GM23338 (cell line): ENCODE measurements at regions not wholly inside any gene's neighbourhood (a gene's known extent, or its start where the extent isn't known, plus 50 kb on each side); places are given as distances from the start of the nearest gene placed in this dataset.

ENCODE experiments used
- ATAC-seq: fragments of 200-7000 bp; cut with Tn5 transposase; 3 replicates; pipeline ENCODE4 v1.9.1; 2020
- DNase-seq: peaks from one replicate; pipeline ENCODE4 v3.0.0-alpha.2; 2015; ENCODE audit warnings: low spot score
- H2AFZ ChIP-seq: fragments of 200-600 bp; sonication (generic); 2 replicates; pipeline ENCODE4 v1.8.0; 2016; ENCODE audit warnings: antibody characterized with exemption, mild to moderate bottlenecking, moderate library complexity
- H3F3A ChIP-seq: fragments of 200-600 bp; sonication (generic); replicated peaks from 2 replicates; pipeline ENCODE4 v1.8.0; 2017; ENCODE audit warnings: antibody characterized with exemption, mixed run types, low read depth
- H3K27ac ChIP-seq: fragments of 200-600 bp; sonication (generic); 2 replicates; pipeline ENCODE4 v1.6.1; 2016; ENCODE audit warnings: low read depth
- H3K27me3 ChIP-seq: fragments of 200-600 bp; sonication (generic); 2 replicates; pipeline ENCODE4 v1.8.0; 2016; ENCODE audit warnings: mild to moderate bottlenecking, mixed run types, moderate library complexity; ENCODE audit not compliant: insufficient read depth
- H3K36me3 ChIP-seq: fragments of 200-600 bp; sonication (generic); 2 replicates; pipeline ENCODE4 v1.8.0; 2016; ENCODE audit warnings: mild to moderate bottlenecking; ENCODE audit not compliant: insufficient read depth
- H3K4me1 ChIP-seq: fragments of 200-600 bp; sonication (generic); 2 replicates; pipeline ENCODE4 v1.8.0; 2016; ENCODE audit warnings: mild to moderate bottlenecking, moderate library complexity; ENCODE audit not compliant: insufficient read depth
- H3K4me2 ChIP-seq: fragments of 200-600 bp; sonication (generic); 2 replicates; pipeline ENCODE4 v1.7.1; 2017; ENCODE audit warnings: mixed run types
- H3K4me3 ChIP-seq: fragments of 200-600 bp; sonication (generic); 2 replicates; pipeline ENCODE4 v1.6.1; 2016; ENCODE audit warnings: mixed run types
- H3K79me2 ChIP-seq: fragments of 200-600 bp; sonication (generic); replicated peaks from 2 replicates; pipeline ENCODE4 v1.8.0; 2017; ENCODE audit warnings: mild to moderate bottlenecking; ENCODE audit not compliant: insufficient read depth
- H3K9me2 ChIP-seq: fragments of 200-600 bp; sonication (generic); 2 replicates; pipeline ENCODE4 v1.8.0; 2017; ENCODE audit not compliant: insufficient read depth
- H4K20me1 ChIP-seq: fragments of 200-600 bp; sonication (generic); replicated peaks from 2 replicates; pipeline ENCODE4 v1.8.0; 2017; ENCODE audit warnings: mild to moderate bottlenecking; ENCODE audit not compliant: insufficient read depth
- H3K27ac Mint-ChIP-seq: 2 replicates; pipeline ENCODE4 v1.8.0; 2020; ENCODE audit warnings: inconsistent platforms, mild to moderate bottlenecking, moderate library complexity, mixed read lengths
- H3K27me3 Mint-ChIP-seq: 3 replicates; pipeline ENCODE4 v1.8.0; 2022; ENCODE audit warnings: low read depth, mild to moderate bottlenecking, moderate library complexity, mixed read lengths, inconsistent platforms; ENCODE audit not compliant: insufficient read depth, poor library complexity
- H3K36me3 Mint-ChIP-seq: 3 replicates; pipeline ENCODE4 v1.8.0; 2021; ENCODE audit warnings: low read depth, mild to moderate bottlenecking, inconsistent platforms, moderate library complexity, mixed read lengths
- H3K4me1 Mint-ChIP-seq: 3 replicates; pipeline ENCODE4 v1.8.0; 2020; ENCODE audit warnings: mild to moderate bottlenecking, inconsistent platforms, mixed read lengths
- H3K4me3 Mint-ChIP-seq: 3 replicates; pipeline ENCODE4 v1.8.0; 2021; ENCODE audit warnings: moderate library complexity, mild to moderate bottlenecking, inconsistent platforms, mixed read lengths
- H3K9me3 Mint-ChIP-seq: 3 replicates; pipeline ENCODE4 v1.8.0; 2020; ENCODE audit warnings: moderate library complexity, mild to moderate bottlenecking, inconsistent platforms, mixed read lengths
- CREB1 ChIP-seq: fragments of 250-450 bp; sonication (Bioruptor Pico); IDR thresholded peaks from 2 replicates; pipeline ENCODE4 v1.5.0; 2020; ENCODE audit warnings: low read depth, mild to moderate bottlenecking, moderate library complexity
- EZH2 ChIP-seq: fragments of 200-600 bp; sonication (generic); IDR thresholded peaks from one replicate; pipeline ENCODE4 v1.8.0; 2017; ENCODE audit warnings: antibody characterized with exemption, mild to moderate bottlenecking, low read depth; ENCODE audit not compliant: unreplicated experiment
- EZH2phosphoT487 ChIP-seq: fragments of 200-600 bp; sonication (generic); IDR thresholded peaks from one replicate; pipeline ENCODE4 v1.8.1; 2018; ENCODE audit warnings: antibody characterized with exemption; ENCODE audit not compliant: unreplicated experiment
- NANOG ChIP-seq: IDR thresholded peaks from 2 replicates; pipeline ENCODE4 v1.6.1; 2016; ENCODE audit warnings: antibody characterized with exemption, borderline replicate concordance
- POLR2AphosphoS5 ChIP-seq: IDR thresholded peaks from 2 replicates; pipeline ENCODE4 v1.6.1; 2016; ENCODE audit warnings: antibody characterized with exemption, low read depth
- ZNF114 ChIP-seq: fragments of 250-450 bp; sonication (Bioruptor Pico); IDR thresholded peaks from 2 replicates; pipeline ENCODE4 v1.5.0; 2020; ENCODE audit warnings: mild to moderate bottlenecking, moderate library complexity
- ZNF331 ChIP-seq: fragments of 250-450 bp; sonication (Bioruptor Pico); IDR thresholded peaks from 2 replicates; pipeline ENCODE4 v1.5.0; 2020; ENCODE audit warnings: low read depth, mild to moderate bottlenecking, moderate library complexity
- ZNF462 ChIP-seq: fragments of 250-450 bp; sonication (Bioruptor Pico); IDR thresholded peaks from 2 replicates; pipeline ENCODE4 v1.5.0; 2020; ENCODE audit warnings: mild to moderate bottlenecking, moderate library complexity

- TF ChIP-seq ZNF462 (CRISPR knock-in tag) (no peak), CREB1 (CRISPR knock-in tag) (no peak)
Observed at GRCh38 chr16:85510041-85510659, 103.0 kb upstream of the GSE1 start (continued).

- no peak overlapping the region for H3K27ac Mint-ChIP-seq
- H3K36me3 ChIP-seq = no peaks in the 10 kb centered on the region
- TF ChIP-seq EZH2phosphoT487 (no peak), ZNF331 (no peak), EZH2 (no peak), POLR2AphosphoS5 (no peak), ZNF462 (CRISPR knock-in tag) (no peak), ZNF114 (CRISPR knock-in tag) (no peak), NANOG (no peak), CREB1 (CRISPR knock-in tag) (no peak)
Observed at GRCh38 chr16:85511938-85512807, 100.9 kb upstream of the GSE1 start.

More at GRCh38 chr16:85511938-85512807, 100.9 kb upstream of the GSE1 start:
- H3K9me2 ChIP-seq = no peaks in the 10 kb centered on the region
- H2AFZ ChIP-seq = no peak overlapping the region
- no peaks in the 10 kb centered on the region for H3K79me2 ChIP-seq
- no peak overlapping the region for H3K4me3 ChIP-seq
- H3K27me3 Mint-ChIP-seq = peaks cover 23% of the 10 kb centered on the region
- no peaks in the 10 kb centered on the region; the same call in 2 of the 3 replicates for H3K36me3 Mint-ChIP-seq
- no peak overlapping the region for H3K4me3 Mint-ChIP-seq
- no peak for DNase-seq
- no peak overlapping the region for H3K4me2 ChIP-seq
- no peak overlapping the region for H3K27ac ChIP-seq
- H4K20me1 ChIP-seq = no peaks in the 10 kb centered on the region
- no peaks in the 10 kb centered on the region; the same call in 1 of the 2 replicates for H3K4me1 ChIP-seq
- no peak for ATAC-seq
- no peaks in the 10 kb centered on the region for H3K9me3 Mint-ChIP-seq
- H3F3A ChIP-seq = no peaks in the 10 kb centered on the region
- H3K27me3 ChIP-seq = no peaks in the 10 kb centered on the region
- H3K4me1 Mint-ChIP-seq = peaks cover 53% of the 10 kb centered on the region
